ENCODE measurements at regions not wholly inside any gene's neighbourhood (a gene's known extent, or its start where the extent isn't known, plus 50 kb on each side); places are given as distances from the start of the nearest gene placed in this dataset.

GRCh38 chr6:169961772-169962561 lies 210.5 kb downstream of the ERMARD start:
- no peak for TF ChIP-seq CTCF (IDR thresholded peaks at IDR 0.05; ENCODE audit: extremely low read depth, low read depth, low read length)
- no peak overlapping the region for H2AFZ ChIP-seq (ENCODE audit: low read length)
- H3K27me3 ChIP-seq (ENCODE audit: insufficient read depth, low read length): no peaks in the 10 kb centered on the region
- H3K4me1 ChIP-seq (ENCODE audit: insufficient read depth, low read length): no peaks in the 10 kb centered on the region
- H3K36me3 ChIP-seq (ENCODE audit: insufficient read depth, low read length): no peaks in the 10 kb centered on the region
- no peak overlapping the region for H3K4me2 ChIP-seq (ENCODE audit: insufficient read depth, low read length)
- peak; percentile 87 for DNase-seq (ENCODE audit: insufficient read length, low spot score, missing footprints)
- H3K4me3 ChIP-seq (ENCODE audit: insufficient read depth, low read length): no peak overlapping the region
- no peaks in the 10 kb centered on the region for H4K20me1 ChIP-seq (ENCODE audit: insufficient read depth, low read length)
- no peaks in the 10 kb centered on the region for H3K9me3 ChIP-seq (ENCODE audit: low read depth, low read length)
- no peak overlapping the region for H3K27ac ChIP-seq (ENCODE audit: low read depth, low read length)
- no peaks in the 10 kb centered on the region for H3K79me2 ChIP-seq (ENCODE audit: insufficient read depth, low read length)

- Histone ChIP-seq H3K4me3 (ENCODE audit: insufficient read depth, low read length) (no peak overlapping the region), H3K9me3 (ENCODE audit: low read depth, low read length) (no peaks in the 10 kb centered on the region), H3K27me3 (ENCODE audit: insufficient read depth, low read length) (no peaks in the 10 kb centered on the region), H3K4me1 (ENCODE audit: insufficient read depth, low read length) (no peaks in the 10 kb centered on the region), H2AFZ (ENCODE audit: low read length) (no peak overlapping the region), H3K79me2 (ENCODE audit: insufficient read depth, low read length) (no peaks in the 10 kb centered on the region), H3K27ac (ENCODE audit: low read depth, low read length) (no peak overlapping the region), H3K36me3 (ENCODE audit: insufficient read depth, low read length) (no peaks in the 10 kb centered on the region), H4K20me1 (ENCODE audit: insufficient read depth, low read length) (no peaks in the 10 kb centered on the region), H3K4me2 (ENCODE audit: insufficient read depth, low read length) (no peak overlapping the region)
- DNase-seq (ENCODE audit: insufficient read length, low spot score, missing footprints): peak; percentile 36
- TF ChIP-seq CTCF (IDR thresholded peaks at IDR 0.05; ENCODE audit: extremely low read depth, low read depth, low read length): no peak
These were observed 209.6 kb downstream of the ERMARD start for GRCh38 chr6:169960886-169961611.

GRCh38 chr6:169960521-169960885 lies 209.1 kb downstream of the ERMARD start:
- H4K20me1 ChIP-seq (ENCODE audit: insufficient read depth, low read length): no peaks in the 10 kb centered on the region
- no peaks in the 10 kb centered on the region for H3K4me1 ChIP-seq (ENCODE audit: insufficient read depth, low read length)
- H2AFZ ChIP-seq (ENCODE audit: low read length): no peak overlapping the region
- H3K36me3 ChIP-seq (ENCODE audit: insufficient read depth, low read length): no peaks in the 10 kb centered on the region
- no peaks in the 10 kb centered on the region for H3K9me3 ChIP-seq (ENCODE audit: low read depth, low read length)
- no peaks in the 10 kb centered on the region for H3K27me3 ChIP-seq (ENCODE audit: insufficient read depth, low read length)
- peak; percentile 29 for DNase-seq (ENCODE audit: insufficient read length, low spot score, missing footprints)
- H3K79me2 ChIP-seq (ENCODE audit: insufficient read depth, low read length): no peaks in the 10 kb centered on the region
- no peak overlapping the region for H3K4me2 ChIP-seq (ENCODE audit: insufficient read depth, low read length)
- no peak overlapping the region for H3K27ac ChIP-seq (ENCODE audit: low read depth, low read length)
- H3K4me3 ChIP-seq (ENCODE audit: insufficient read depth, low read length): no peak overlapping the region
- TF ChIP-seq CTCF (IDR thresholded peaks at IDR 0.05; ENCODE audit: extremely low read depth, low read depth, low read length): no peak

- Histone ChIP-seq H3K36me3 (ENCODE audit: insufficient read depth, low read length) (no peaks in the 10 kb centered on the region), H3K4me1 (ENCODE audit: insufficient read depth, low read length) (no peaks in the 10 kb centered on the region), H4K20me1 (ENCODE audit: insufficient read depth, low read length) (no peaks in the 10 kb centered on the region), H3K79me2 (ENCODE audit: insufficient read depth, low read length) (no peaks in the 10 kb centered on the region), H3K27me3 (ENCODE audit: insufficient read depth, low read length) (no peaks in the 10 kb centered on the region), H2AFZ (ENCODE audit: low read length) (no peak overlapping the region), H3K27ac (ENCODE audit: low read depth, low read length) (no peak overlapping the region), H3K4me3 (ENCODE audit: insufficient read depth, low read length) (no peak overlapping the region), H3K4me2 (ENCODE audit: insufficient read depth, low read length) (no peak overlapping the region), H3K9me3 (ENCODE audit: low read depth, low read length) (no peaks in the 10 kb centered on the region)
- DNase-seq (ENCODE audit: insufficient read length, low spot score, missing footprints): no peak
- no peak for TF ChIP-seq CTCF (IDR thresholded peaks at IDR 0.05; ENCODE audit: extremely low read depth, low read depth, low read length)
These were observed 208.6 kb downstream of the ERMARD start for GRCh38 chr6:169960003-169960344.

All from osteoblast (primary cell).